Fibroblast of lung (primary cell): ENCODE measurements at regions not wholly inside any gene's neighbourhood (a gene's known extent, or its start where the extent isn't known, plus 50 kb on each side); places are given as distances from the start of the nearest gene placed in this dataset.

Experiments used
- DNase-seq, 2 donors: peaks; one replicate each; pipeline versions ENCODE4 v3.0.0 to v3.0.0-alpha.2; 2010; ENCODE audit warnings: low read depth in 2 of 2
- H2AFZ ChIP-seq: 2 replicates; pipeline ENCODE4 v1.5.1; 2012; ENCODE audit warnings: low read length, control low read depth, inconsistent platforms
- H3K27ac ChIP-seq: 2 replicates; pipeline ENCODE4 v1.5.1; 2011; ENCODE audit warnings: low read length, control low read depth; ENCODE audit not compliant: insufficient read depth
- H3K27me3 ChIP-seq: 2 replicates; pipeline ENCODE4 v1.5.1; 2011; ENCODE audit warnings: mild to moderate bottlenecking, low read length; ENCODE audit not compliant: control insufficient read depth, insufficient read depth
- H3K36me3 ChIP-seq: 2 replicates; pipeline ENCODE4 v1.5.1; 2011; ENCODE audit warnings: low read length; ENCODE audit not compliant: control insufficient read depth, insufficient read depth
- H3K4me1 ChIP-seq: 2 replicates; pipeline ENCODE4 v1.5.1; 2011; ENCODE audit warnings: low read length; ENCODE audit not compliant: control insufficient read depth, insufficient read depth; ENCODE audit errors: extremely low read depth
- H3K4me2 ChIP-seq: 2 replicates; pipeline ENCODE4 v1.5.1; 2011; ENCODE audit warnings: low read length, control low read depth; ENCODE audit not compliant: insufficient read depth; ENCODE audit errors: extremely low read depth
- H3K4me3 ChIP-seq, 4 experiments: fragments of 200-600 bp in 1 of 4; sonication (generic) in 1 of 4; replicated peaks in 1 of 4; 2 replicates each; pipeline ENCODE4 v1.5.1; 2011 to 2016; ENCODE audit warnings: low read length in 4 of 4, low read depth in 3 of 4, mild to moderate bottlenecking in 3 of 4, control low read depth in 2 of 4, inconsistent platforms in 1 of 4, mixed read lengths in 1 of 4; ENCODE audit not compliant: insufficient read depth in 1 of 4; ENCODE audit errors: control extremely low read depth in 1 of 4
- H3K79me2 ChIP-seq: 2 replicates; pipeline ENCODE4 v1.5.1; 2012; ENCODE audit warnings: mild to moderate bottlenecking, low read length, inconsistent platforms; ENCODE audit not compliant: control insufficient read depth, insufficient read depth
- H3K9ac ChIP-seq: 2 replicates; pipeline ENCODE4 v1.5.1; 2011; ENCODE audit warnings: mild to moderate bottlenecking, low read length, control low read depth; ENCODE audit not compliant: insufficient read depth
- H3K9me3 ChIP-seq: 2 replicates; pipeline ENCODE4 v1.5.1; 2012; ENCODE audit warnings: low read depth, low read length; ENCODE audit not compliant: control insufficient read depth, insufficient read depth
- H4K20me1 ChIP-seq: 2 replicates; pipeline ENCODE4 v1.5.1; 2011; ENCODE audit warnings: low read length; ENCODE audit not compliant: control insufficient read depth, insufficient read depth; ENCODE audit errors: extremely low read depth
- CTCF ChIP-seq, 2 donors: IDR thresholded peaks in 1 of 2; conservative IDR thresholded peaks in 1 of 2; 1 replicate in 1 of 2; 2 replicates in 1 of 2; pipeline ENCODE4 v1.5.1; 2011 to 2012; ENCODE audit warnings: low read length in 2 of 2, control low read depth in 1 of 2, inconsistent platforms in 1 of 2, low read depth in 1 of 2, mild to moderate bottlenecking in 1 of 2
- EZH2 ChIP-seq: IDR thresholded peaks from 2 replicates; pipeline ENCODE4 v1.5.1; 2012; ENCODE audit warnings: low read length, control low read depth, mild to moderate bottlenecking; ENCODE audit errors: missing control alignments

GRCh38 chr2:3968736-3969135, 265.4 kb downstream of the DCDC2C start:
- H3K27ac ChIP-seq = no peak overlapping the region
- H3K9ac ChIP-seq = no peak overlapping the region
- H3K4me1 ChIP-seq = no peaks in the 10 kb centered on the region
- DNase-seq = no peak
- no peaks in the 10 kb centered on the region for H3K27me3 ChIP-seq
- no peak overlapping the region for H3K4me2 ChIP-seq
- H4K20me1 ChIP-seq = no peaks in the 10 kb centered on the region
- no peak overlapping the region for H3K4me3 ChIP-seq
- H3K9me3 ChIP-seq = peaks cover 9% of the 10 kb centered on the region
- no peaks in the 10 kb centered on the region for H3K79me2 ChIP-seq
- TF ChIP-seq CTCF (conservative IDR thresholded peaks at IDR 0.05 in 1 of 2, IDR thresholded peaks at IDR 0.05 in 1 of 2; ENCODE audit: low read depth in 1 of 2, low read length in 2 of 2) (no peak), EZH2 (no peak)
- H2AFZ ChIP-seq = no peak overlapping the region
- no peaks in the 10 kb centered on the region for H3K36me3 ChIP-seq

- peaks cover 9% of the 10 kb centered on the region for H3K9me3 ChIP-seq
- no peaks in the 10 kb centered on the region for H4K20me1 ChIP-seq
- no peak overlapping the region for H3K4me2 ChIP-seq
- TF ChIP-seq CTCF (conservative IDR thresholded peaks at IDR 0.05 in 1 of 2, IDR thresholded peaks at IDR 0.05 in 1 of 2; ENCODE audit: low read depth in 1 of 2, low read length in 2 of 2) (no peak), EZH2 (no peak)
- no peak for DNase-seq
- H3K27ac ChIP-seq = no peak overlapping the region
- no peaks in the 10 kb centered on the region for H3K4me1 ChIP-seq
- H3K27me3 ChIP-seq = no peaks in the 10 kb centered on the region
- no peak overlapping the region for H2AFZ ChIP-seq
- no peak overlapping the region for H3K9ac ChIP-seq
- H3K4me3 ChIP-seq = no peak overlapping the region
- H3K79me2 ChIP-seq = no peaks in the 10 kb centered on the region
- no peaks in the 10 kb centered on the region for H3K36me3 ChIP-seq
Measured at GRCh38 chr2:3970791-3971651, 267.6 kb downstream of the DCDC2C start.

- no peaks in the 10 kb centered on the region for H3K4me1 ChIP-seq
- no peak overlapping the region for H3K4me2 ChIP-seq
- DNase-seq = no peak
- no peaks in the 10 kb centered on the region for H4K20me1 ChIP-seq
- no peaks in the 10 kb centered on the region for H3K79me2 ChIP-seq
- H3K9ac ChIP-seq = no peak overlapping the region
- H3K4me3 ChIP-seq = no peak overlapping the region
- H3K27me3 ChIP-seq = no peaks in the 10 kb centered on the region
- no peak overlapping the region for H3K27ac ChIP-seq
- TF ChIP-seq EZH2 (no peak), CTCF (conservative IDR thresholded peaks at IDR 0.05 in 1 of 2, IDR thresholded peaks at IDR 0.05 in 1 of 2; ENCODE audit: low read depth in 1 of 2, low read length in 2 of 2) (no peak)
- no peaks in the 10 kb centered on the region for H3K36me3 ChIP-seq
- no peak overlapping the region for H2AFZ ChIP-seq
- peaks cover 9% of the 10 kb centered on the region for H3K9me3 ChIP-seq
Measured at GRCh38 chr2:3971652-3972192, 268.3 kb downstream of the DCDC2C start.
